ENCODE measurements at regions not wholly inside any gene's neighbourhood (a gene's known extent, or its start where the extent isn't known, plus 50 kb on each side); places are given as distances from the start of the nearest gene placed in this dataset.
"Not testable (repeated sequence)": the region's sequence is repeated elsewhere in the genome, so short reads cannot be mapped to it uniquely, and the experiment has no call there.

- ChIA-PET POLR2A (no interaction called here), CTCF (no interaction called here)
- H3K27ac Mint-ChIP-seq (ENCODE audit: unreplicated experiment) = no peak overlapping the region
- H3K27me3 ChIP-seq (replicated peaks; ENCODE audit: control insufficient read depth, insufficient read depth, low read length) = no peaks in the 10 kb centered on the region
- no peaks in the 10 kb centered on the region for H3K4me1 Mint-ChIP-seq (ENCODE audit: low read depth, unreplicated experiment)
- H3K9me3 Mint-ChIP-seq (ENCODE audit: unreplicated experiment) = peaks cover 21% of the 10 kb centered on the region
- intact Hi-C loops (cut with micrococcal nuclease; ENCODE audit: unreplicated experiment) = no loop called here
- H3K36me3 ChIP-seq (ENCODE audit: control insufficient read depth, insufficient read depth, low read length) = no peaks in the 10 kb centered on the region
- TF ChIP-seq CTCF (IDR thresholded peaks at IDR 0.05; ENCODE audit: insufficient read depth in 1 of 2, low read depth in 1 of 2, low read length in 1 of 2, severe bottlenecking in 1 of 2, unreplicated experiment in 1 of 2) = no peak
- DNase-seq = no peak
- peaks cover 6% of the 10 kb centered on the region for H3K27me3 Mint-ChIP-seq (ENCODE audit: insufficient read depth, unreplicated experiment)
- H3K4me3 ChIP-seq (ENCODE audit: low read depth, low read length) = no peak overlapping the region
- peaks cover 16% of the 10 kb centered on the region for H3K9me3 ChIP-seq
- no peaks in the 10 kb centered on the region for H3K36me3 Mint-ChIP-seq (ENCODE audit: insufficient read depth, unreplicated experiment)
- no peaks in the 10 kb centered on the region for H3K4me1 ChIP-seq
- BruUV-seq (replicated peaks) = no TSS peak
- H3K4me3 Mint-ChIP-seq (ENCODE audit: unreplicated experiment) = no peak overlapping the region
Measured at GRCh38 chr20:30610751-30611150, 646.7 kb upstream of the DEFB115 start.

- Mint-ChIP-seq H3K27me3 (ENCODE audit: insufficient read depth, unreplicated experiment) (peaks cover 6% of the 10 kb centered on the region), H3K36me3 (ENCODE audit: insufficient read depth, unreplicated experiment) (no peaks in the 10 kb centered on the region), H3K27ac (ENCODE audit: unreplicated experiment) (no peak overlapping the region), H3K4me1 (ENCODE audit: low read depth, unreplicated experiment) (no peaks in the 10 kb centered on the region), H3K9me3 (ENCODE audit: unreplicated experiment) (peaks cover 19% of the 10 kb centered on the region), H3K4me3 (ENCODE audit: unreplicated experiment) (no peak overlapping the region)
- Histone ChIP-seq H3K36me3 (ENCODE audit: control insufficient read depth, insufficient read depth, low read length) (no peaks in the 10 kb centered on the region), H3K4me1 (no peaks in the 10 kb centered on the region), H3K4me3 (ENCODE audit: low read depth, low read length) (no peak overlapping the region), H3K9me3 (peaks cover 10% of the 10 kb centered on the region), H3K27me3 (replicated peaks; ENCODE audit: control insufficient read depth, insufficient read depth, low read length) (no peaks in the 10 kb centered on the region)
- CTCF ChIA-PET = no interaction called here
- TF ChIP-seq CTCF (IDR thresholded peaks at IDR 0.05; ENCODE audit: insufficient read depth in 1 of 2, low read depth in 1 of 2, low read length in 1 of 2, severe bottlenecking in 1 of 2, unreplicated experiment in 1 of 2) = no peak
- intact Hi-C loops (cut with micrococcal nuclease; ENCODE audit: unreplicated experiment) = no loop called here
- BruUV-seq (replicated peaks) = no TSS peak
- POLR2A ChIA-PET = no interaction called here
- DNase-seq = no peak
Measured at GRCh38 chr20:30611239-30611984, 646.1 kb upstream of the DEFB115 start.

- BruUV-seq (replicated peaks) = no TSS peak
- Histone ChIP-seq H3K4me3 (ENCODE audit: low read depth, low read length) (no peak overlapping the region), H3K4me1 (no peaks in the 10 kb centered on the region), H3K9me3 (peaks cover 7% of the 10 kb centered on the region), H3K27me3 (replicated peaks; ENCODE audit: control insufficient read depth, insufficient read depth, low read length) (no peaks in the 10 kb centered on the region), H3K36me3 (ENCODE audit: control insufficient read depth, insufficient read depth, low read length) (no peaks in the 10 kb centered on the region)
- DNase-seq = no peak
- no peak overlapping the region for H3K4me3 Mint-ChIP-seq (ENCODE audit: unreplicated experiment)
- peaks cover 10% of the 10 kb centered on the region for H3K9me3 Mint-ChIP-seq (ENCODE audit: unreplicated experiment)
- intact Hi-C loops (cut with micrococcal nuclease; ENCODE audit: unreplicated experiment) = no loop called here
- H3K27ac Mint-ChIP-seq (ENCODE audit: unreplicated experiment) = no peak overlapping the region
- H3K36me3 Mint-ChIP-seq (ENCODE audit: insufficient read depth, unreplicated experiment) = no peaks in the 10 kb centered on the region
- peaks cover 6% of the 10 kb centered on the region for H3K27me3 Mint-ChIP-seq (ENCODE audit: insufficient read depth, unreplicated experiment)
- CTCF ChIA-PET = no interaction called here
- no peaks in the 10 kb centered on the region for H3K4me1 Mint-ChIP-seq (ENCODE audit: low read depth, unreplicated experiment)
- POLR2A ChIA-PET = no interaction called here
- no peak for TF ChIP-seq CTCF (IDR thresholded peaks at IDR 0.05; ENCODE audit: insufficient read depth in 1 of 2, low read depth in 1 of 2, low read length in 1 of 2, severe bottlenecking in 1 of 2, unreplicated experiment in 1 of 2)
Measured at GRCh38 chr20:30612344-30612743, 645.1 kb upstream of the DEFB115 start.

- H3K4me3 Mint-ChIP-seq (ENCODE audit: unreplicated experiment); BruUV-seq (replicated peaks); POLR2A ChIA-PET; H3K4me3 ChIP-seq (ENCODE audit: low read depth, low read length); H3K36me3 Mint-ChIP-seq (ENCODE audit: insufficient read depth, unreplicated experiment); H3K4me1 ChIP-seq; H3K4me1 Mint-ChIP-seq (ENCODE audit: low read depth, unreplicated experiment); CTCF ChIA-PET; intact Hi-C loops (cut with micrococcal nuclease; ENCODE audit: unreplicated experiment); DNase-seq; H3K27me3 ChIP-seq (replicated peaks; ENCODE audit: control insufficient read depth, insufficient read depth, low read length); H3K9me3 Mint-ChIP-seq (ENCODE audit: unreplicated experiment); H3K27me3 Mint-ChIP-seq (ENCODE audit: insufficient read depth, unreplicated experiment); H3K27ac Mint-ChIP-seq (ENCODE audit: unreplicated experiment); H3K36me3 ChIP-seq (ENCODE audit: control insufficient read depth, insufficient read depth, low read length): not testable (repeated sequence)
- H3K9me3 ChIP-seq = peaks cover 11% of the 10 kb centered on the region
Measured at GRCh38 chr20:30621346-30621745, 636.1 kb upstream of the DEFB115 start.

GRCh38 chr20:30624310-30624709, 633.2 kb upstream of the DEFB115 start:
- BruUV-seq (replicated peaks); DNase-seq; H3K36me3 ChIP-seq (ENCODE audit: control insufficient read depth, insufficient read depth, low read length); H3K4me3 Mint-ChIP-seq (ENCODE audit: unreplicated experiment); H3K27ac Mint-ChIP-seq (ENCODE audit: unreplicated experiment); H3K4me3 ChIP-seq (ENCODE audit: low read depth, low read length); POLR2A ChIA-PET; intact Hi-C loops (cut with micrococcal nuclease; ENCODE audit: unreplicated experiment); H3K9me3 ChIP-seq; H3K27me3 ChIP-seq (replicated peaks; ENCODE audit: control insufficient read depth, insufficient read depth, low read length); H3K4me1 Mint-ChIP-seq (ENCODE audit: low read depth, unreplicated experiment); H3K27me3 Mint-ChIP-seq (ENCODE audit: insufficient read depth, unreplicated experiment); H3K4me1 ChIP-seq; CTCF ChIA-PET; H3K36me3 Mint-ChIP-seq (ENCODE audit: insufficient read depth, unreplicated experiment); H3K9me3 Mint-ChIP-seq (ENCODE audit: unreplicated experiment): not testable (repeated sequence)

All from Caco-2 (cell line).